ENCODE measurements at regions not wholly inside any gene's neighbourhood (a gene's known extent, or its start where the extent isn't known, plus 50 kb on each side); places are given as distances from the start of the nearest gene placed in this dataset.

DNA sequence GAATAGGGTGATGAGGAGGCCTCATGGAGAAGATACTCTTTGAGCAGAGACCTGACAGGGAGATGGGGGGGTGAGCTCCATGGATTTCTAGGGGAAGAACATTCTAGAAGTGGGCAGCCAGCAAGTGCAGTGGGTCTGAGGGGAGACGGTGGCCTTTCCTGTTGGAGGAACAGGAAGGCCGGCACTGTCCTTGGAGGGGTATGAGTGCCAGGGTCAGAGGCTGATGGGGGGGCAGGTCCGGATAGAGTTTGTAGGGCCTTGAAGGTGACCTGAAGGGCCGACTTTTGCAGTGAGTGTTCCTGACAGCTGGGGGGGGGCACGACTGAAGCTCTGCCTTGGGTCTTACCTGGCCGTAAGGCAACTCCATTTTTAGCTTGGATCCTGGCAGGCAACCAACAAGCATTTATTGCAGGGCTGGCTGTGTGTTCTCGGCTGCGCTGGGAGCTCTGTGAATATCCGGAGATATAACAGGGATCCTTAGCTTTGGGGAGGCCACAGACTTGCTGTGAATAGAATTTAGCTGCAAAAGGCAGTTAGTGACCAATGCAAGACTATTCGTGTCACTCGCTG is 130.6 kb downstream of the MRPS6 start:
- no peak for DNase-seq
- no peaks in the 10 kb centered on the region for H3K9me3 ChIP-seq (ENCODE audit: severe bottlenecking)
- H3K4me3 ChIP-seq (ENCODE audit: low read depth, low read length) = no peak overlapping the region
- TF ChIP-seq, protein P1, sequence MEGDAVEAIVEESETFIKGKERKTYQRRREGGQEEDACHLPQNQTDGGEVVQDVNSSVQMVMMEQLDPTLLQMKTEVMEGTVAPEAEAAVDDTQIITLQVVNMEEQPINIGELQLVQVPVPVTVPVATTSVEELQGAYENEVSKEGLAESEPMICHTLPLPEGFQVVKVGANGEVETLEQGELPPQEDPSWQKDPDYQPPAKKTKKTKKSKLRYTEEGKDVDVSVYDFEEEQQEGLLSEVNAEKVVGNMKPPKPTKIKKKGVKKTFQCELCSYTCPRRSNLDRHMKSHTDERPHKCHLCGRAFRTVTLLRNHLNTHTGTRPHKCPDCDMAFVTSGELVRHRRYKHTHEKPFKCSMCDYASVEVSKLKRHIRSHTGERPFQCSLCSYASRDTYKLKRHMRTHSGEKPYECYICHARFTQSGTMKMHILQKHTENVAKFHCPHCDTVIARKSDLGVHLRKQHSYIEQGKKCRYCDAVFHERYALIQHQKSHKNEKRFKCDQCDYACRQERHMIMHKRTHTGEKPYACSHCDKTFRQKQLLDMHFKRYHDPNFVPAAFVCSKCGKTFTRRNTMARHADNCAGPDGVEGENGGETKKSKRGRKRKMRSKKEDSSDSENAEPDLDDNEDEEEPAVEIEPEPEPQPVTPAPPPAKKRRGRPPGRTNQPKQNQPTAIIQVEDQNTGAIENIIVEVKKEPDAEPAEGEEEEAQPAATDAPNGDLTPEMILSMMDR (IDR thresholded peaks at IDR 0.05; ENCODE audit: low read depth, low read length) = no peak
- peaks cover 29% of the 10 kb centered on the region for H3K27me3 ChIP-seq (ENCODE audit: insufficient read depth, low read depth, severe bottlenecking)
- H3K36me3 ChIP-seq = no peaks in the 10 kb centered on the region
- H3K27ac ChIP-seq = no peak overlapping the region

DNA sequence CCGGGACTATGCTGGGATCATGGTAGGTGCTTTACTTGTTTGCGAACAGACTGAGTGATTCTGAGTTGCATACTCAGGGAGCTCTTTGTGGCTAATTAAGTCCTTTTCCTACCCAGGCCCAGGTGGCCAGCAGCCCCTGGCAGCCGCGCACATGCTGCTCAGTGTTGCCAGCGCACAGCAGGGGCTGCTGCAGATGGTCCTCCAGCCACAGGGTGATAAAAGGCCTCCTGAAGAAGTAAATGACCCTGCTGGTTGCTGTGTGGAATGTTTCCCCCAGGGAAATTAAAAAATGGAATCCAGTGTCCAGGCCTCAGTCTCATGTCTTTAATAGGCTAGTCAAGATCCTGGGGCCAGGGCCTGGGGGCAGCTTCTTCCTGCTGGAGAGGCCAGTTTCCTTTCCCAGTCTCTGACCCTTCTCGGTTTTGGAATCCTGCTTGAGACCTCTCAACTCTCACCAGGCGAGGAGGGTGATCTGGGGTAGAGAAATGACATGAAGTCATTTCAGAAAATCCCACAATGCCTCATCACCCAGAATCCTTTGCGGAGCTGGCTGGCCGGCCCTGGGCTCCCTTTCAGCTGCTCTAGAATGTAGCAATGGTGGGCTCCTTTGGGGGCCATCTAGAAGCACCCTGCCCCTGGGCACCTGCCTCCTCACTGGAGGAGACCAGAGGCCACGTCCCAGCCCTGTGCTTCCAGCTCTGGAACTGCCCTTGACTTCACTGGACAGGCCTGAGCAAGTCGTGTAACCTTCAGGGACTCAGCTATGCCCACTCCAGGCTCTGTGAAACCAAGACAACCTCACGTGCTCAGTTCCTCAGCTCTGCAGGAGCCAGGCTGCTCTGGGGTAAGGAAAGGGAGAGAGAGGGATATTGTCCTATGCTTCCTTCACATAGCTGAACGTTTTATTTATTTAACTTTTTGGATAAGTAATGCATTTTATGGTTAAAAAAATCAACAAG is 131.4 kb downstream of the MRPS6 start:
- TF ChIP-seq, protein P1 (IDR thresholded peaks at IDR 0.05; ENCODE audit: low read depth, low read length) = no peak
- no peak for DNase-seq
- H3K27ac ChIP-seq = no peak overlapping the region
- H3K4me3 ChIP-seq (ENCODE audit: low read depth, low read length) = no peak overlapping the region
- peaks cover 29% of the 10 kb centered on the region for H3K27me3 ChIP-seq (ENCODE audit: insufficient read depth, low read depth, severe bottlenecking)
- H3K9me3 ChIP-seq (ENCODE audit: severe bottlenecking) = no peaks in the 10 kb centered on the region
- no peaks in the 10 kb centered on the region for H3K36me3 ChIP-seq

DNA sequence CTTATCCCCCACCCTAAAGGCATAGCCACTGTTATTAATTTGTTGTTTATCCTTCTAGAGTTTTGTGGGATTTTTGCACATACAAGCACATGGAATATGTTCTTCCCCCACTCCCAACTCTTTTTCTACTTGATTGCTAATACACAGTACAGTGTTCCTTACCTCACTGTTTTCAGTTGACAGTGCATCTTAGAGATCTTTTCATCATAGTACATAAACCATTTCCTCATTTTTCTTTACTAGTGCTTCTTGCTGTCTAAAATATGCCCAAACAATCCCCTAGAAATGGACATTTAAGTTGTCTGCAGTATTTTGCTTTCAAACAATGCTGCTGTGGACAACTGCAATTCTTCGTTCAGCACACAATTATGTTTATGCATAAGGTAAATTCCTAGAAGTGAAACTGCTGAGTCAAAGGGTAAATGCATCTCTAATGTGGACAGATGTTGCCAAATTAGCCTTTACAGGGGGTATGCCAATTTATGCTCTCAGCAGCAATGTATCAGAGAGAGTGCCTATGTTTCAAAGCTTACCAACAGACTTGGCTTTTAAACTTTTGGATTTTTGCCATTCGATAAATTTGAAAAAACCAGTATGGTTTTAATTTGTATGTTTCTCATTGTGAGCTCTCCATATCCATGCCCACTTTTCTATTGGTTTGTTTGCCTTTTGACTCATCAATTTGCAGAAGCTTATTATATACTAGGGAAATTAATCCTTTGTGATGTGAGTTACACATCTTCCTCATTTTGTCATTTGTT is 132.6 kb downstream of the MRPS6 start:
- peaks cover 27% of the 10 kb centered on the region for H3K27me3 ChIP-seq (ENCODE audit: insufficient read depth, low read depth, severe bottlenecking)
- H3K4me3 ChIP-seq (ENCODE audit: low read depth, low read length) = no peak overlapping the region
- TF ChIP-seq, protein P1 (IDR thresholded peaks at IDR 0.05; ENCODE audit: low read depth, low read length) = no peak
- H3K9me3 ChIP-seq (ENCODE audit: severe bottlenecking) = no peaks in the 10 kb centered on the region
- DNase-seq = no peak
- H3K36me3 ChIP-seq = no peaks in the 10 kb centered on the region
- H3K27ac ChIP-seq = no peak overlapping the region

GRCh38 chr21:34213959-34214358 is 140.6 kb downstream of the MRPS6 start:
- Histone ChIP-seq H3K4me3 (ENCODE audit: low read depth, low read length) (no peak overlapping the region), H3K27ac (no peak overlapping the region), H3K36me3 (no peaks in the 10 kb centered on the region), H3K27me3 (ENCODE audit: insufficient read depth, low read depth, severe bottlenecking) (peaks cover 50% of the 10 kb centered on the region), H3K9me3 (ENCODE audit: severe bottlenecking) (peaks cover 5% of the 10 kb centered on the region)
- TF ChIP-seq, protein P1 (IDR thresholded peaks at IDR 0.05; ENCODE audit: low read depth, low read length) = no peak
- no peak for DNase-seq

DNA sequence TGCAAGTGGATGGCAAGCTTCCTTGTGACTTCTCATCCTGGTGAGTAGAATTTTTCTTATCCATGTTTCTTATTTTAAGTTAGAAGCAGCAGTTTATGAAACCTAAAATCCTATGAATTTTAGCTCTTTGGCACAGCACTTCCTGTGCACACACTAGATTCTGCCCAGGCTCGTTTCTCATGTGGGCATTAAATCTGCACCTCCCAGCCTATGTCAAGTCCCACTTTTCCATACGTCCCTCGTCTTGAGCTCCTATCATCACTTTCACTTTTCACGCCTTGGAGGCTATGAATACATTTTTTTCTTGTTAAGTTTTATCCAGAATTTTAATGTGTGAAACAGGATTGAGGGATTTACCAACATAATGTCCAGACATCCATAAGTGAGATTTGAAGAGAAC is 142.1 kb downstream of the MRPS6 start:
- DNase-seq = no peak
- H3K36me3 ChIP-seq = no peaks in the 10 kb centered on the region
- peaks cover 66% of the 10 kb centered on the region for H3K27me3 ChIP-seq (ENCODE audit: insufficient read depth, low read depth, severe bottlenecking)
- TF ChIP-seq, protein P1 (IDR thresholded peaks at IDR 0.05; ENCODE audit: low read depth, low read length) = no peak
- H3K27ac ChIP-seq = no peak overlapping the region
- H3K9me3 ChIP-seq (ENCODE audit: severe bottlenecking) = peaks cover 5% of the 10 kb centered on the region
- H3K4me3 ChIP-seq (ENCODE audit: low read depth, low read length) = no peak overlapping the region
